CD4-positive, alpha-beta T cell (primary cell): ENCODE measurements at regions not wholly inside any gene's neighbourhood (a gene's known extent, or its start where the extent isn't known, plus 50 kb on each side); places are given as distances from the start of the nearest gene placed in this dataset.

Experiments
- ATAC-seq: fragments of 200-7000 bp; cut with Tn5 transposase; one replicate; pipeline ENCODE4 v1.10.0; 2022; ENCODE audit warnings: mild to moderate bottlenecking; ENCODE audit not compliant: poor library complexity
- CTCF ChIA-PET: fragments of 350-600 bp; sonication (Branson Sonifier 250); formaldehyde crosslinking; loops from one replicate; lab custom pipeline; 2021; ENCODE audit warnings: antibody characterized with exemption, inconsistent platforms; lab: Charles Lee
- POLR2A ChIA-PET: fragments of 350-600 bp; sonication (Branson Sonifier 250); formaldehyde crosslinking; loops from one replicate; lab custom pipeline; 2021; ENCODE audit warnings: antibody characterized with exemption, inconsistent platforms; lab: Charles Lee
- DNase-seq, 14 experiments: peaks; one replicate each; pipeline ENCODE4 v3.0.0-alpha.2; 2013 to 2020; ENCODE audit warnings: mixed read lengths in 2 of 14
- H3K27ac ChIP-seq, 2 donors: one replicate each; pipeline versions ENCODE4 v1.5.1 to v1.7.0; 2013; ENCODE audit warnings: low read length in 2 of 2, low read depth in 1 of 2, mild to moderate bottlenecking in 1 of 2
- H3K27me3 ChIP-seq, 2 experiments: 1 replicate in 1 of 2; 2 replicates in 1 of 2; pipeline versions ENCODE4 v1.6.1 to v1.7.0; 2013; ENCODE audit warnings: low read length in 2 of 2, control low read depth in 1 of 2, mild to moderate bottlenecking in 1 of 2, moderate library complexity in 1 of 2; ENCODE audit not compliant: insufficient read depth in 2 of 2, control insufficient read depth in 1 of 2
- H3K36me3 ChIP-seq: one replicate; pipeline ENCODE4 v1.6.1; 2013; ENCODE audit warnings: low read length, control low read depth; ENCODE audit not compliant: insufficient read depth
- H3K4me1 ChIP-seq: one replicate; pipeline ENCODE4 v1.6.1; 2013; ENCODE audit warnings: low read length, control low read depth; ENCODE audit not compliant: insufficient read depth
- H3K4me3 ChIP-seq: one replicate; pipeline ENCODE4 v1.5.1; 2013; ENCODE audit warnings: mild to moderate bottlenecking, low read length, moderate library complexity
- H3K9me3 ChIP-seq, 2 experiments: 1 replicate in 1 of 2; 2 replicates in 1 of 2; pipeline versions ENCODE4 v1.6.1 to v1.7.0; 2013; ENCODE audit warnings: low read length in 2 of 2, mild to moderate bottlenecking in 2 of 2, control low read depth in 1 of 2, moderate library complexity in 1 of 2; ENCODE audit not compliant: control insufficient read depth in 1 of 2, insufficient read depth in 1 of 2
- H3K27ac Mint-ChIP-seq: one replicate; pipeline ENCODE4 v1.8.0; 2020; ENCODE audit warnings: mixed read lengths
- H3K27me3 Mint-ChIP-seq: one replicate; pipeline ENCODE4 v1.8.0; 2021; ENCODE audit warnings: mixed read lengths
- H3K36me3 Mint-ChIP-seq: one replicate; pipeline ENCODE4 v1.8.0; 2021; ENCODE audit warnings: low read depth, mixed read lengths
- H3K4me1 Mint-ChIP-seq: one replicate; pipeline ENCODE4 v1.8.0; 2021; ENCODE audit warnings: low read depth, mixed read lengths
- H3K4me3 Mint-ChIP-seq: one replicate; pipeline ENCODE4 v1.8.0; 2020; ENCODE audit warnings: mild to moderate bottlenecking, mixed read lengths
- H3K9me3 Mint-ChIP-seq: one replicate; pipeline ENCODE4 v1.8.0; 2020; ENCODE audit warnings: mixed read lengths
- intact Hi-C, 2 experiments: fragments of 100-400 bp; cut with DNase I in 1 of 2; cut with micrococcal nuclease in 1 of 2; formaldehyde crosslinking; loops; one replicate each; pipeline versions ENCODE4 v1.15.1 to v1.9.0; 2023 to 2025; cut with DNase I, micrococcal nuclease
- TF ChIP-seq, protein P1 (sequence below): fragments of 200-600 bp; IDR thresholded peaks from one replicate; pipeline ENCODE4 v1.8.0; 2022; ENCODE audit warnings: antibody characterized with exemption, mild to moderate bottlenecking

DNA sequence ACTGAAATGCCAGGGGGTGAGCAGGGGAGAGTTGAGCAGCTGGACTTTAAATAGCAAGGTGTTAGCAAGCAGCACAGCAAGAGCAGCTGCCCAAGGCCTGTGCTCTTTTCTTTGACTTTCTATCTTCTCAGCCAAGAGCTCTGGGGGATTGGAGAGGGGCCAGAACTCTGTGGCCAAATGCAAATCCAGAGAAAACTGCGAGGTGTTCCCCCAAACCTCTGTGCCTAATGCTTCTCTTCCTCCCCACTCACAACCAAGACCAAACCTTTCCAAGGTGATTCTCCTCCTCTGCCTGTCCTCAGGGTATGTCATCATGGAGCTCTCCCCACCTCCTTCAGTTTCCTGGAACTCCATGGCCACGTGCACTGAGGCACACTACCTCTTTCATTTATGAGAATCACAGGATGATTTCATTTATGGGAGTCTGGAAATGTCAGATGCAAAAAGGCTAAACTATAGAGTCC lies 118.7 kb upstream of the WWC1 start:
- ChIA-PET POLR2A (no interaction called here), CTCF (interaction anchor here (0.5 kb wide), 1 partner anchor 26 kb away, joined by 3 read pairs; no protein-coding TSS in a partner anchor)
- no peaks in the 10 kb centered on the region for H3K4me1 ChIP-seq
- H3K9me3 ChIP-seq: no peaks in the 10 kb centered on the region
- Mint-ChIP-seq H3K4me1 (no peaks in the 10 kb centered on the region), H3K27ac (no peak overlapping the region), H3K9me3 (no peaks in the 10 kb centered on the region), H3K4me3 (no peak overlapping the region), H3K27me3 (peaks cover 9% of the 10 kb centered on the region), H3K36me3 (no peaks in the 10 kb centered on the region)
- DNase-seq: no peak
- no peak overlapping the region for H3K4me3 ChIP-seq
- intact Hi-C loops: no loop called here
- no peaks in the 10 kb centered on the region for H3K27me3 ChIP-seq
- H3K36me3 ChIP-seq: no peaks in the 10 kb centered on the region
- no peak for ATAC-seq
- H3K27ac ChIP-seq: no peak overlapping the region
- TF ChIP-seq, protein P1, sequence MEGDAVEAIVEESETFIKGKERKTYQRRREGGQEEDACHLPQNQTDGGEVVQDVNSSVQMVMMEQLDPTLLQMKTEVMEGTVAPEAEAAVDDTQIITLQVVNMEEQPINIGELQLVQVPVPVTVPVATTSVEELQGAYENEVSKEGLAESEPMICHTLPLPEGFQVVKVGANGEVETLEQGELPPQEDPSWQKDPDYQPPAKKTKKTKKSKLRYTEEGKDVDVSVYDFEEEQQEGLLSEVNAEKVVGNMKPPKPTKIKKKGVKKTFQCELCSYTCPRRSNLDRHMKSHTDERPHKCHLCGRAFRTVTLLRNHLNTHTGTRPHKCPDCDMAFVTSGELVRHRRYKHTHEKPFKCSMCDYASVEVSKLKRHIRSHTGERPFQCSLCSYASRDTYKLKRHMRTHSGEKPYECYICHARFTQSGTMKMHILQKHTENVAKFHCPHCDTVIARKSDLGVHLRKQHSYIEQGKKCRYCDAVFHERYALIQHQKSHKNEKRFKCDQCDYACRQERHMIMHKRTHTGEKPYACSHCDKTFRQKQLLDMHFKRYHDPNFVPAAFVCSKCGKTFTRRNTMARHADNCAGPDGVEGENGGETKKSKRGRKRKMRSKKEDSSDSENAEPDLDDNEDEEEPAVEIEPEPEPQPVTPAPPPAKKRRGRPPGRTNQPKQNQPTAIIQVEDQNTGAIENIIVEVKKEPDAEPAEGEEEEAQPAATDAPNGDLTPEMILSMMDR: no peak

DNA sequence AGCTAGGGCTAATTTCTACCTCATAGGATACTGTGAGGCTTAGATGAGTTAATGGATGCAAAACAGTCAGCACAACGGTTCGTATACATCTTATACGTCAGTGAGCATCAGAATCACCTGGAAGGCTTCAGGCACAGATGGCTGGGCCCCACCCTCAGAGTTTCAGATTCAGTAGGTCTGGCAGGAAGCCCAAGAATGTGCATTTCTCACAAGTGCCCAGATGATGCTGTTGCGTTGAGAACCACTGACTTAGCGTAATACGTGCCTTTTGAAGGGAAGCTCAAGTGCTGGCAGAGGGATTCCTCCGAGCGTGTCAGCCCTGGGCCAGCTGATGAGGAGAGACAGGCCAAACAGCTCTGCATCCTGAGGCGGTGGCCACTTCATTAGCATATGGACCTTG lies 117.1 kb upstream of the WWC1 start:
- H3K27me3 ChIP-seq: no peaks in the 10 kb centered on the region
- Mint-ChIP-seq H3K9me3 (no peaks in the 10 kb centered on the region), H3K27ac (no peak overlapping the region), H3K4me1 (no peaks in the 10 kb centered on the region), H3K27me3 (peaks cover 9% of the 10 kb centered on the region), H3K36me3 (no peaks in the 10 kb centered on the region), H3K4me3 (no peak overlapping the region)
- no peaks in the 10 kb centered on the region for H3K4me1 ChIP-seq
- H3K9me3 ChIP-seq: no peaks in the 10 kb centered on the region
- H3K36me3 ChIP-seq: no peaks in the 10 kb centered on the region
- DNase-seq: no peak
- intact Hi-C loops: no loop called here
- no peak overlapping the region for H3K27ac ChIP-seq
- no peak for ATAC-seq
- H3K4me3 ChIP-seq: no peak overlapping the region
- CTCF ChIA-PET: no interaction called here
- TF ChIP-seq, protein P1: no peak
- POLR2A ChIA-PET: no interaction called here

DNA sequence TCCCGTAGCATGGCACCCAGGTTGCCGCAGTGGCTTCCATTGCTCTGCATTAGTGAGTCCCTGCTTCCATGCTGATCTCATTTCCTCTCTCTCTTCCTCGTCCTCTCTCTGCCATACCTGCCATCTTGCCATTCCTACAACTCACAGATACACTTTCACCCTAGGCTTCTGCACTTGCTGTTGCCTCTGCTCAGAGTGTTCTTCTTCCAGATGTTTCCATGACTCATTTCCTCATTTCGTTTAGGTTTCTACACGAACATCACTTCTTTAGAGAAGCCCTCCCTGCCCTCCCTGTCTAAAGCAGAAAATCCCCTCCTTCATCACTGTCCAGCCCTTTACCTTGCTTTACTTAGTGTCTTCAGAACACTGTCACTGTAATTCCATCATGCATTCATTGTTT lies 115.2 kb upstream of the WWC1 start:
- H3K4me1 ChIP-seq: no peaks in the 10 kb centered on the region
- Mint-ChIP-seq H3K27ac (no peak overlapping the region), H3K36me3 (no peaks in the 10 kb centered on the region), H3K27me3 (no peaks in the 10 kb centered on the region), H3K4me1 (no peaks in the 10 kb centered on the region), H3K4me3 (no peak overlapping the region), H3K9me3 (no peaks in the 10 kb centered on the region)
- ChIA-PET POLR2A (no interaction called here), CTCF (no interaction called here)
- intact Hi-C loops: no loop called here
- H3K27ac ChIP-seq: no peak overlapping the region
- H3K9me3 ChIP-seq: no peaks in the 10 kb centered on the region
- no peaks in the 10 kb centered on the region for H3K36me3 ChIP-seq
- no peak overlapping the region for H3K4me3 ChIP-seq
- no peak for DNase-seq
- H3K27me3 ChIP-seq: no peaks in the 10 kb centered on the region
- ATAC-seq: no peak
- TF ChIP-seq, protein P1: no peak
